ENCODE measurements at regions not wholly inside any gene's neighbourhood (a gene's known extent, or its start where the extent isn't known, plus 50 kb on each side); places are given as distances from the start of the nearest gene placed in this dataset.

DNA sequence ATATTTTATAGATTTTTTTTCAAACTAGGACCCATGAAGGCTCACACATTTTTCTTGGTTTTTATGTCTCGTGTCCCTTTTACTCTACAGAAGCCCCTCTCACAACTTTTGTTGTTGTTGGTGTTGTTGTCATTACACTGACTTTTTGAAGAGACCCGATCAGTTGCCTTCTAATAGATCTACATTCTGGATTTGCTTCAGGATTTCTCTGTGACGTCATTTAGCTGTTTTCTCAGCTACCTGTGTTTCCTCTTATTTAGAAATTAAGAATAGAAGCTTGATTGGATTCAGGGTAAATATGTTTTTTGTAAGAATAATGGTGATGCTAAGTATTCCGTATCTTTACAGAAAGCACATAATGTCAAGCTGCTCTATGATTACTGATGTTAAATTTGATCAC is 213.3 kb upstream of the ZNF462 start:
- Histone ChIP-seq H3K4me3 (replicated peaks in 1 of 3; ENCODE audit: insufficient read depth in 1 of 3, low read depth in 1 of 3, low read length in 3 of 3) (no peak overlapping the region), H3K27me3 (ENCODE audit: control insufficient read depth in 2 of 2, insufficient read depth in 2 of 2, low read length in 2 of 2) (no peaks in the 10 kb centered on the region), H3K36me3 (ENCODE audit: control insufficient read depth in 2 of 2, extremely low read depth in 1 of 2, insufficient read depth in 2 of 2, low read length in 2 of 2) (no peaks in the 10 kb centered on the region), H3K9me1 (replicated peaks; ENCODE audit: control insufficient read depth, extremely low read depth, insufficient read depth, low read length) (no peaks in the 10 kb centered on the region), H3K27ac (ENCODE audit: insufficient read depth, low read depth, low read length) (no peak overlapping the region), H4K20me1 (replicated peaks; ENCODE audit: control insufficient read depth, extremely low read depth, insufficient read depth, low read length) (no peaks in the 10 kb centered on the region), H3K9me3 (replicated peaks; ENCODE audit: control insufficient read depth, insufficient read depth, low read length) (no peaks in the 10 kb centered on the region), H3K4me1 (ENCODE audit: control insufficient read depth, extremely low read depth, insufficient read depth, low read length) (no peaks in the 10 kb centered on the region), H3K4me2 (ENCODE audit: insufficient read depth, low read length) (no peak overlapping the region), H2AFZ (ENCODE audit: low read depth, low read length) (no peak overlapping the region), H3K79me2 (ENCODE audit: control insufficient read depth, insufficient read depth, low read length) (no peaks in the 10 kb centered on the region), H3K9ac (replicated peaks; ENCODE audit: extremely low read depth, insufficient read depth, low read length) (no peak overlapping the region)
- no peak for DNase-seq (ENCODE audit: low read depth, low spot score)
- dilution Hi-C loops (cut with MboI; ENCODE audit: extremely low pct_ligation_motif_present, low sequenced_read_pairs): no loop called here
- POLR2A ChIA-PET: no interaction called here
- FAIRE-seq: no peak
- BruUV-seq (replicated peaks): no TSS peak
- intact Hi-C loops (cut with micrococcal nuclease): loop anchor here (5.0 kb wide), 1 partner anchor 213 kb away; the partner anchor contains the start of gene ZNF462
- CTCF ChIA-PET: no interaction called here
- no peak for TF ChIP-seq GATA2 (IDR thresholded peaks at IDR 0.05; ENCODE audit: insufficient read depth, insufficient read length, low read depth, low read length)
- TF ChIP-seq EZH2 (IDR thresholded peaks at IDR 0.05; ENCODE audit: borderline replicate concordance, low read depth, low read length, severe bottlenecking): no peak
- no peak for TF ChIP-seq MYC (IDR thresholded peaks at IDR 0.05; ENCODE audit: low read depth, low read length)
- TF ChIP-seq POLR2A (IDR thresholded peaks at IDR 0.05; ENCODE audit: low read depth, low read length): no peak
- TF ChIP-seq JUN (IDR thresholded peaks at IDR 0.05; ENCODE audit: borderline replicate concordance, insufficient read depth, insufficient read length, low read depth): no peak
- TF ChIP-seq FOS (IDR thresholded peaks at IDR 0.05; ENCODE audit: borderline replicate concordance, insufficient read depth, low read length): no peak
- TF ChIP-seq POLR2AphosphoS5 (IDR thresholded peaks at IDR 0.05; ENCODE audit: insufficient read depth, low read depth, low read length): no peak
- TF ChIP-seq, protein P1, sequence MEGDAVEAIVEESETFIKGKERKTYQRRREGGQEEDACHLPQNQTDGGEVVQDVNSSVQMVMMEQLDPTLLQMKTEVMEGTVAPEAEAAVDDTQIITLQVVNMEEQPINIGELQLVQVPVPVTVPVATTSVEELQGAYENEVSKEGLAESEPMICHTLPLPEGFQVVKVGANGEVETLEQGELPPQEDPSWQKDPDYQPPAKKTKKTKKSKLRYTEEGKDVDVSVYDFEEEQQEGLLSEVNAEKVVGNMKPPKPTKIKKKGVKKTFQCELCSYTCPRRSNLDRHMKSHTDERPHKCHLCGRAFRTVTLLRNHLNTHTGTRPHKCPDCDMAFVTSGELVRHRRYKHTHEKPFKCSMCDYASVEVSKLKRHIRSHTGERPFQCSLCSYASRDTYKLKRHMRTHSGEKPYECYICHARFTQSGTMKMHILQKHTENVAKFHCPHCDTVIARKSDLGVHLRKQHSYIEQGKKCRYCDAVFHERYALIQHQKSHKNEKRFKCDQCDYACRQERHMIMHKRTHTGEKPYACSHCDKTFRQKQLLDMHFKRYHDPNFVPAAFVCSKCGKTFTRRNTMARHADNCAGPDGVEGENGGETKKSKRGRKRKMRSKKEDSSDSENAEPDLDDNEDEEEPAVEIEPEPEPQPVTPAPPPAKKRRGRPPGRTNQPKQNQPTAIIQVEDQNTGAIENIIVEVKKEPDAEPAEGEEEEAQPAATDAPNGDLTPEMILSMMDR (IDR thresholded peaks at IDR 0.05; ENCODE audit: extremely low read depth in 1 of 2, insufficient read depth in 1 of 2, low read depth in 1 of 2, low read length in 2 of 2): no peak
- TF ChIP-seq, protein P2, sequence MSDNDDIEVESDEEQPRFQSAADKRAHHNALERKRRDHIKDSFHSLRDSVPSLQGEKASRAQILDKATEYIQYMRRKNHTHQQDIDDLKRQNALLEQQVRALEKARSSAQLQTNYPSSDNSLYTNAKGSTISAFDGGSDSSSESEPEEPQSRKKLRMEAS (IDR thresholded peaks at IDR 0.05; ENCODE audit: insufficient read depth, insufficient read length): no peak
